SK-N-MC (cell line): ENCODE measurements at regions not wholly inside any gene's neighbourhood (a gene's known extent, or its start where the extent isn't known, plus 50 kb on each side); places are given as distances from the start of the nearest gene placed in this dataset.

ENCODE experiments used
- DNase-seq: peaks from one replicate; pipeline ENCODE4 v3.0.0-alpha.2; 2011; ENCODE audit warnings: low read depth, low spot score
- H3K27ac ChIP-seq: fragments of 200-600 bp; sonication (generic); 2 replicates; pipeline ENCODE4 v1.5.1; 2016; ENCODE audit warnings: mixed run types
- H3K36me3 ChIP-seq: fragments of 200-600 bp; sonication (generic); 2 replicates; pipeline ENCODE4 v1.6.1; 2017; ENCODE audit warnings: antibody characterized with exemption, low read length, mixed read lengths; ENCODE audit not compliant: insufficient read depth
- H3K4me3 ChIP-seq: fragments of 200-600 bp; sonication (generic); 2 replicates; pipeline ENCODE4 v1.5.1; 2016
- H3K9ac ChIP-seq: fragments of 200-600 bp; sonication (generic); 2 replicates; pipeline ENCODE4 v1.8.0; 2017; ENCODE audit warnings: mixed run types, mixed read lengths; ENCODE audit not compliant: insufficient read length
- H3K9me3 ChIP-seq: fragments of 200-600 bp; sonication (generic); 2 replicates; pipeline ENCODE4 v1.6.1; 2017; ENCODE audit warnings: low read depth, mild to moderate bottlenecking, antibody characterized with exemption, low read length, moderate library complexity, mixed read lengths
- EZH2 ChIP-seq: fragments of 200-600 bp; sonication (generic); IDR thresholded peaks from one replicate; pipeline ENCODE4 v1.6.1; 2017; ENCODE audit warnings: antibody characterized with exemption
- FOXP2 ChIP-seq: optimal IDR thresholded peaks from 2 replicates; pipeline ENCODE3; 2011; ENCODE audit warnings: mild to moderate bottlenecking, moderate library complexity; ENCODE audit not compliant: insufficient read depth; ENCODE audit errors: extremely low read length, control extremely low read depth
- POLR2AphosphoS5 ChIP-seq: IDR thresholded peaks from 2 replicates; pipeline ENCODE4 v1.6.1; 2012; ENCODE audit warnings: mild to moderate bottlenecking, low read depth, low read length, borderline replicate concordance

DNA sequence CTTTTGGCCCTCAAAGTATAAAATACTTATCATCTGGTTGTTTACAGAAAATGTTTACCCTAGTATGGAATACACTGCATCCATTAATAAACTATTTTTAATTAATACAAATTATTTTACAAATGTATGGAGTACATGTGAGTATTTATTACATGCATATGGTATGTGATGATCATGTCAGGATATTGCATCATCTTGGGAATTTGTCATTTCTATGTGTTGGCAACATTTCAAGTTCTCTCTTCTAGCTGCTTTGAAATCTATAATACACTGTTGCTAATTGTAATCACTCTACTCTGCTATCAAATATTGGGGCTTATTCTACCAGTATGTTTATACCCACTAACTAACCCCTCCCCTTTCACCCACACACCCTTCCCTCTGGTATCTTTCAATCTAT is 103.9 kb upstream of the THSD7A start:
- H3K27ac ChIP-seq = peak overlapping the region; percentile 87
- DNase-seq = peak; percentile 58
- TF ChIP-seq POLR2AphosphoS5 (no peak), EZH2 (no peak), FOXP2 (no peak)
- no peak overlapping the region for H3K9ac ChIP-seq
- H3K36me3 ChIP-seq = no peaks in the 10 kb centered on the region
- H3K9me3 ChIP-seq = no peaks in the 10 kb centered on the region
- peak overlapping the region; percentile 24; the same call in 1 of the 2 replicates for H3K4me3 ChIP-seq

DNA sequence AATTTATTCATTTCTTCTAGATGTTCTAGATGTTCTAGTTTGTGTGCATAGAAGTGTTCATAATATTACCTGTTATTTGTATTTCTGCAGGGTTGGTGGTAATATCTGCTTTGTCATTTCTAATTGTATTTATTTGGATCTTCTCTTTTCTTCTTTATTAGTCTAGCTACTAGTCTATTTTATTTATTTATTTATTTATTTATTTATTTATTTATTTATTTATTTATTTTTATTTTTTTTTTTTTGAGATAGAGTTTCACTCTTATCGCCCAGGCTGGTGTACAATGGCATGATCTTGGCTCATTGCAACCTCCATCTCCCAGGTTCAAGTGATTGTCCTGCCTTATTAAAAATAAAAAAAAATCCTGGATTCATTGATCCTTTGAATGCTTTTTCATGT is 114.8 kb upstream of the THSD7A start:
- H3K9ac ChIP-seq = no peak overlapping the region
- TF ChIP-seq POLR2AphosphoS5 = no peak
- TF ChIP-seq EZH2 = no peak
- TF ChIP-seq FOXP2 = no peak
- no peak for DNase-seq
- H3K4me3 ChIP-seq = no peak overlapping the region
- no peaks in the 10 kb centered on the region for H3K9me3 ChIP-seq
- no peaks in the 10 kb centered on the region for H3K36me3 ChIP-seq
- no peak overlapping the region for H3K27ac ChIP-seq

DNA sequence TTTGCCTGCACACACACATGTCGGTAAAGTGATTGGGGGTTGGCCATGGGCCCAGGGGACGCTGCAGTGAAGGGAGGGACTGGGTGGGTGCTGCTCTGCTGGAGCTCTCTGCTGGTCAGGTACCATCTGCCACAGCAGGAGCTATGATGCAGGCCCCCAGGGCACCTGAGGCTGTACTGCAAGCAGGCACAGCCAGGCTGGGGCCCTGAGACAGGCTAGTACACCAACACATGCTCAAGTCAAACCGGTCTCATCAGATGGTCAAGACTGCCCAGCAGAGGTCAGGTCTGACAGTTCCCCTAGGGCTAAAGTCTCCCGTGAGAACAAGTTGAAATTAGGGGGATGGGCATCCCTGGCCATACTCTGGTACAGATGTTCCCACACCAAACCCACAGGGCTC is 118.3 kb upstream of the THSD7A start:
- no peak overlapping the region for H3K9ac ChIP-seq
- H3K27ac ChIP-seq = no peak overlapping the region

DNA sequence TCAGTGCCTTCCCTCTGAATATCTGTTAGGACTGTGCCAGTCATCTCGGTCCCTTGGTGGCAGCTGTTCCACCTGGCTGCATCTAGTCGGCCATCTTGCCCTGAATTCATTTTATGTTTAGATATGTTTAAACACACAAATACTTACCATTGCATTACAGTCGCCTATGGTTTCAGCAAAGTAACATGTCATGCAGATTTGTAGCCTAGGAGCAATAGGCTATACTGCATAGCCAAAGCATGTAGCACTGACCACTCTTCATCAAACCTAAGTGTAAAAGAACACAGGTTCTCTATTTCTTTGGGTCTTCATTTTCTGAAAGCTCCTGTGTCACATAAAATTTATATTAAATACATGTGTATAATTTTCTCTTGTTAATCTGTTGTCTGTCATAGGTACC is 118.9 kb upstream of the THSD7A start:
- no peak overlapping the region for H3K9ac ChIP-seq
- H3K9me3 ChIP-seq = no peaks in the 10 kb centered on the region
- no peaks in the 10 kb centered on the region for H3K36me3 ChIP-seq
- H3K4me3 ChIP-seq = no peak overlapping the region
- TF ChIP-seq EZH2 (no peak), POLR2AphosphoS5 (no peak), FOXP2 (no peak)
- no peak overlapping the region for H3K27ac ChIP-seq
- no peak for DNase-seq

More for the DNA sequence above, 118.3 kb upstream of the THSD7A start:
- Histone ChIP-seq H3K9me3 (no peaks in the 10 kb centered on the region), H3K4me3 (no peak overlapping the region), H3K36me3 (no peaks in the 10 kb centered on the region)
- TF ChIP-seq POLR2AphosphoS5 (no peak), FOXP2 (no peak), EZH2 (no peak)
- DNase-seq = no peak

DNA sequence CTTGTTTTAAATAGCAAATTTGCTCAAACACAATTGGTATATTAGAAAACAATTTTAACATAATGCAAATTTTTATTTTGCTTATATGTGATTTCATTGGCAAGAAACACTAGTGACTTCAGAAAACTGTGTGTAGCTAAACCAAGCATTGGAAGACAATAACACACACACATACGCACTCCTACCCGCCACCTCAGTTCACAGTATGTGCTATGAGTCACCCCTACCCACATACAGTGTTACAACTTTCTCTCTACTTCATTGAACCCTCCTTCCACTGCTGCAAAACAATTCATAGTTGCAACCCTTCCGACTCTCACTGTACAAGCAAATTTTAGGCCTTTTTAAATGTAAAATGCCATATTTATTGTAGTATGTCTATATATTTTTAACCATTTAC is 119.9 kb upstream of the THSD7A start:
- no peak overlapping the region for H3K27ac ChIP-seq
- H3K9ac ChIP-seq = no peak overlapping the region

DNA sequence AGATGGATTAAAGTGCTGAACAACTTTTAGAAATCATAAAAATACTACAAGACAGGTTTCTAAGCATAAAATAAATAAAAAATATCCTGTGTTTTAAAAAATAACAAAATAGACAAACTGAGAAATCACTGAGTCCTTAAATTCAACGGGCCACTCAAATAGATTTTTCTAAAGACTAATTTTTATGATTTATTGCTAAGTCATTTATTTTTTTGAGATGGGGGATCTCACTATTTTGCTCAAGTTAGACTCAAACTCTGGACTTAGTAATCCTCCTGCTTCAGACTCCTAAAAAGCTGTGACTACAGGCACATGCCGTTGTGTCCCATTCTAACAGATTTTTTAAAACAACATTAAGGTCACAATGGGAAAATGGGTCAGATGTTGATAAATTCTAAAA is 121.0 kb upstream of the THSD7A start:
- Histone ChIP-seq H3K36me3 (no peaks in the 10 kb centered on the region), H3K27ac (no peak overlapping the region), H3K9ac (no peak overlapping the region), H3K4me3 (no peak overlapping the region), H3K9me3 (no peaks in the 10 kb centered on the region)
- DNase-seq = no peak
- TF ChIP-seq FOXP2 = no peak
- no peak for TF ChIP-seq POLR2AphosphoS5
- TF ChIP-seq EZH2 = no peak

More for the DNA sequence above, 119.9 kb upstream of the THSD7A start:
- Histone ChIP-seq H3K36me3 (no peaks in the 10 kb centered on the region), H3K4me3 (no peak overlapping the region), H3K9me3 (no peaks in the 10 kb centered on the region)
- DNase-seq = no peak
- no peak for TF ChIP-seq FOXP2
- TF ChIP-seq EZH2 = no peak
- no peak for TF ChIP-seq POLR2AphosphoS5

DNA sequence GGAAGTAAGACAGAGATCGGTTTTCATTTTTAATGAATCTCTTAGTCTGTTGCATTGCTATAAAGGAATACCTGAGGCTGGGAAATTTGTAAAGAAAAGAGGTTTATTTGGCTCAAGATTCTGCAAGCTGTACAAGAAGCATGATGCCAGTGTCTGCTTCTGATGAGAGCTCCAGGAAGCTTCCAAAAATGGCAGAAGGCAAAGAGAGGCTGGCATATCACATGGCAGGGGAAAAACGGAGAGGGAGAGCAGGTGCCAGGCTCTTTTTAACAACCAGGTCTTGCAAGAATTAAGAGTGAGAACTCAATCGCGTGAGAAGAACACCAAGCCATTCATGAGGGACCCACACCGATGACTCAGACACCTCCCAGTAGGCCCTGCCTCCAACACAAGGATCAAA is 125.0 kb upstream of the THSD7A start:
- no peak for DNase-seq
- TF ChIP-seq POLR2AphosphoS5 = no peak
- no peak for TF ChIP-seq FOXP2
- TF ChIP-seq EZH2 = no peak
- no peaks in the 10 kb centered on the region for H3K36me3 ChIP-seq
- no peak overlapping the region for H3K9ac ChIP-seq
- H3K9me3 ChIP-seq = no peaks in the 10 kb centered on the region
- H3K4me3 ChIP-seq = no peak overlapping the region
- no peak overlapping the region for H3K27ac ChIP-seq

DNA sequence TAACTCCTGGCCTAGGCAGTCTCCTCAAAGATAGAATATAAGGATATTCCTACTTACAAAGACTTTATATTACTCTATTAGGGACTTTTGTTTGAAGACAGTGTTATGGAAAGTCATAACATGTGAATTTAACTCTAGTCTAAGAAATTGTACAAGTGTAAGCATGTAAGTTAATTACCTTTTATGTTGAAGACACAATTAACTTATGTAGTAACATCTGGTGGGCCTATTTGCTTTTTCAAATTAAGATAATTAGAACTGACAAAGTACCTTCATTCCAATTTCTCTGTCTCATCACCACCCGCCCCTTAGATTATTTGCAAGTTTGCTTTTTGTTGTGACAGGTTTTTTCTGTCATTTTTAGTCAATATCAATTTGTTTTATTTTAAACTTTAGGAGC is 126.0 kb upstream of the THSD7A start:
- Histone ChIP-seq H3K27ac (no peak overlapping the region), H3K4me3 (no peak overlapping the region), H3K9ac (no peak overlapping the region), H3K9me3 (no peaks in the 10 kb centered on the region), H3K36me3 (no peaks in the 10 kb centered on the region)
- no peak for DNase-seq
- TF ChIP-seq FOXP2 = no peak
- no peak for TF ChIP-seq POLR2AphosphoS5
- TF ChIP-seq EZH2 = no peak

DNA sequence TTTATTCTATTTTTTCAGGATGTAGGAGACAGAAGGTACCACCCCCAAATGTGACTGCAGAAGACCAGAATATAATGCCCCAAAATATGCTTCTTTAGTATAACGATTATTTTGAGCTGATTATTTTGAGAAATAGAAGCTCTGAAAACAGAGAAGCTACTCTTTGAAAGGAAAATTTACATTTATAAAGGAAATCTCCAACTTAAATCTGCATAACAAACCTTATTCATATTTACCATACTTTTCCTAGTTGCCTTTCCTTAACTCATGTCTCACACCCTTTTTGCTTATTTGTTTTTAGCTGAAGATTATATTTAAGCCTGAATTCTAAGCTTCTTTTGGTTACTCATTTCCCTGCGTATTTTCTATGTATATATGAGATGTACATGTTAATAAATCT is 127.1 kb upstream of the THSD7A start:
- no peak for DNase-seq
- no peaks in the 10 kb centered on the region for H3K9me3 ChIP-seq
- H3K27ac ChIP-seq = no peak overlapping the region
- TF ChIP-seq EZH2 (no peak), POLR2AphosphoS5 (no peak), FOXP2 (no peak)
- H3K4me3 ChIP-seq = no peak overlapping the region
- H3K36me3 ChIP-seq = no peaks in the 10 kb centered on the region
- H3K9ac ChIP-seq = no peak overlapping the region
